HL-60 (cell line): ENCODE measurements at regions not wholly inside any gene's neighbourhood (a gene's known extent, or its start where the extent isn't known, plus 50 kb on each side); places are given as distances from the start of the nearest gene placed in this dataset.

Experiments used
- DNase-seq, 2 experiments: peaks; one replicate each; pipeline ENCODE4 v3.0.0-alpha.2; 2010 to 2020; ENCODE audit warnings: low read depth in 1 of 2, low spot score in 1 of 2
- H3K27ac ChIP-seq: fragments of 250-450 bp; sonication (Bioruptor Pico); replicated peaks from 2 replicates; pipeline ENCODE4 v1.5.1; 2020; ENCODE audit warnings: mild to moderate bottlenecking, moderate library complexity
- H3K27me3 ChIP-seq: fragments of 250-450 bp; sonication (Bioruptor Pico); 2 replicates; pipeline ENCODE4 v1.5.1; 2021; ENCODE audit warnings: mild to moderate bottlenecking, moderate library complexity; ENCODE audit not compliant: insufficient read depth, poor library complexity, severe bottlenecking
- H3K4me3 ChIP-seq: replicated peaks from 2 replicates; pipeline ENCODE4 v1.5.1; 2011; ENCODE audit warnings: mild to moderate bottlenecking, control low read depth, low read length; ENCODE audit not compliant: insufficient read depth
- CTCF ChIP-seq: IDR thresholded peaks from one replicate; pipeline ENCODE4 v1.5.1; 2011; ENCODE audit warnings: low read length, control low read depth, inconsistent platforms; ENCODE audit not compliant: insufficient read depth
- GABPA ChIP-seq: IDR thresholded peaks from 2 replicates; pipeline ENCODE4 v1.6.1; 2012; ENCODE audit warnings: low read depth
- POLR2AphosphoS5 ChIP-seq: IDR thresholded peaks from 2 replicates; pipeline ENCODE4 v1.6.1; 2012; ENCODE audit warnings: low read depth
- SPI1 ChIP-seq: IDR thresholded peaks from 2 replicates; pipeline ENCODE4 v1.6.1; 2012; ENCODE audit warnings: low read depth, mild to moderate bottlenecking, borderline replicate concordance
- TF ChIP-seq, protein P1 (sequence below): IDR thresholded peaks from 2 replicates; pipeline ENCODE4 v1.6.1; 2012; ENCODE audit warnings: low read depth; ENCODE audit not compliant: insufficient replicate concordance

- DNase-seq: no peak
- no peak overlapping the region for H3K4me3 ChIP-seq
- H3K27ac ChIP-seq: no peak overlapping the region
- TF ChIP-seq CTCF (no peak), POLR2AphosphoS5 (no peak), SPI1 (no peak), GABPA (no peak)
- TF ChIP-seq, protein P1, sequence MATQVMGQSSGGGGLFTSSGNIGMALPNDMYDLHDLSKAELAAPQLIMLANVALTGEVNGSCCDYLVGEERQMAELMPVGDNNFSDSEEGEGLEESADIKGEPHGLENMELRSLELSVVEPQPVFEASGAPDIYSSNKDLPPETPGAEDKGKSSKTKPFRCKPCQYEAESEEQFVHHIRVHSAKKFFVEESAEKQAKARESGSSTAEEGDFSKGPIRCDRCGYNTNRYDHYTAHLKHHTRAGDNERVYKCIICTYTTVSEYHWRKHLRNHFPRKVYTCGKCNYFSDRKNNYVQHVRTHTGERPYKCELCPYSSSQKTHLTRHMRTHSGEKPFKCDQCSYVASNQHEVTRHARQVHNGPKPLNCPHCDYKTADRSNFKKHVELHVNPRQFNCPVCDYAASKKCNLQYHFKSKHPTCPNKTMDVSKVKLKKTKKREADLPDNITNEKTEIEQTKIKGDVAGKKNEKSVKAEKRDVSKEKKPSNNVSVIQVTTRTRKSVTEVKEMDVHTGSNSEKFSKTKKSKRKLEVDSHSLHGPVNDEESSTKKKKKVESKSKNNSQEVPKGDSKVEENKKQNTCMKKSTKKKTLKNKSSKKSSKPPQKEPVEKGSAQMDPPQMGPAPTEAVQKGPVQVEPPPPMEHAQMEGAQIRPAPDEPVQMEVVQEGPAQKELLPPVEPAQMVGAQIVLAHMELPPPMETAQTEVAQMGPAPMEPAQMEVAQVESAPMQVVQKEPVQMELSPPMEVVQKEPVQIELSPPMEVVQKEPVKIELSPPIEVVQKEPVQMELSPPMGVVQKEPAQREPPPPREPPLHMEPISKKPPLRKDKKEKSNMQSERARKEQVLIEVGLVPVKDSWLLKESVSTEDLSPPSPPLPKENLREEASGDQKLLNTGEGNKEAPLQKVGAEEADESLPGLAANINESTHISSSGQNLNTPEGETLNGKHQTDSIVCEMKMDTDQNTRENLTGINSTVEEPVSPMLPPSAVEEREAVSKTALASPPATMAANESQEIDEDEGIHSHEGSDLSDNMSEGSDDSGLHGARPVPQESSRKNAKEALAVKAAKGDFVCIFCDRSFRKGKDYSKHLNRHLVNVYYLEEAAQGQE: no peak
- no peaks in the 10 kb centered on the region for H3K27me3 ChIP-seq
These were observed 58.4 kb downstream of the S1PR1 start for GRCh38 chr1:101295209-101295608.

DNA sequence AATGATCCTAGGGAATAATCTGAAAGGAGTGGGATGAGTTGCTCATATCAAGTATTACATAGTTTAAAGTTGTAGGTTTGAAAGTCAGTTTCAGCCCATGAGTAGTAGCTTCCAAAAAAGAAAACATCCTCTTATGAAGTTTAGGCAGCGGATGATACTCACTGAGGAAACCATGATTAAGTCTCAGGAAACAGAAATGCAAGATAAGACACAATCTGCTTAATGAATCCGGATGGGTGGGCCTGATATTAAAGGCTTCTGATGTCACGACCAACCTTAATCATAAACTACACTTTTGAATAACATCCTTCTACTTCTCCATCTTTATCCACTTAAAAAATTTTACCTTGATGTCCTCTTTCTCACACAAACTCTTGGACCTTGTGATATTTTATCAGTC is 61.8 kb downstream of the S1PR1 start:
- TF ChIP-seq, protein P1: no peak
- TF ChIP-seq SPI1 (no peak), POLR2AphosphoS5 (no peak), CTCF (no peak), GABPA (no peak)
- no peak overlapping the region for H3K4me3 ChIP-seq
- no peaks in the 10 kb centered on the region for H3K27me3 ChIP-seq
- no peak for DNase-seq
- H3K27ac ChIP-seq: no peak overlapping the region

GRCh38 chr1:101299141-101299540 is 62.3 kb downstream of the S1PR1 start:
- Histone ChIP-seq H3K27me3 (no peaks in the 10 kb centered on the region), H3K4me3 (no peak overlapping the region), H3K27ac (no peak overlapping the region)
- no peak for DNase-seq
- TF ChIP-seq POLR2AphosphoS5 (no peak), SPI1 (no peak), GABPA (no peak), CTCF (no peak)
- TF ChIP-seq, protein P1: no peak
